ENCODE measurements at regions not wholly inside any gene's neighbourhood (a gene's known extent, or its start where the extent isn't known, plus 50 kb on each side); places are given as distances from the start of the nearest gene placed in this dataset.

GRCh38 chr5:10875201-10875768 is 114.3 kb upstream of the DAP start:
- DNase-seq, result no peak

DNA sequence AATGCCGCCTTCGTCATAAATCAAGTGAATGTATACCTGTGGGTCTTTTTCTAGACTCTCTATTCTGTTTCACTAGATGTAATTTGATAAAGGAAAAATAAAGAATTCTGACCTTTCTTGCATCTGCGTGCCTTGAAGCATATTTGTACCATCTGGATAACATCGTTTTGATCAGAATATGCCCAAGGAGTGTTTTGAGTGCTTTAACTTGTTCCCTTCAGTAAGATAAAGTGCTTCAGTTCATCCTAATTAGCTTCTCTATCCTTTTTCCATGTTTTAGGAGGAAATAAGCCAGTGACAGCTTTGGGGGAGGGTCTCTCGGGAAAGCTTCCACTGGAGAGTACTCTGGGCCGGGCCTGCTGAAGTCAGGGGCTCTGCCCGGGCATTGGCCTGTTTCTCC is 113.5 kb upstream of the DAP start:
- no peak for DNase-seq

GRCh38 chr5:10870791-10871190 is 109.8 kb upstream of the DAP start:
- no peak for DNase-seq

GRCh38 chr5:10868956-10869355 is 107.9 kb upstream of the DAP start:
- DNase-seq, result no peak

GRCh38 chr5:10867389-10868303 is 106.6 kb upstream of the DAP start:
- DNase-seq, result no peak

DNA sequence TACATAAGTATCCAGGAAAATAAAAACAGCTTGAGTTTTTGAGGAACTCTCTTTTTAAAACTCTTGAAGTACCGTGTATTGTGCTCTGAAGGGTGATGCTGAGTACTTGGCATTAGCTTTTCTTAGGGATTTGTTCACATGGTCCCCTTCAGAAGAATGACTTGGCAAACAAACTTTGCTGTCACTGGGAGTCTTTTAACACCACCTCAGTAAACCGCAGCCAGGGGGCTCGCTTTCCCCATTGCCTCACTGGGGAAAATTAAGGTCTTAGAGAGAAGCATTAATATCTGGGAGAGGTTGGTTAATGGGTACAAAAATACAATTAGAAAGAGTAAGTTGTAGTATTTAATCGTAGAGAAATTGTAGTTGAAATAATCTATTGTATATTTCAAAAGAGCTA is 105.9 kb upstream of the DAP start:
- DNase-seq, result no peak

DNA sequence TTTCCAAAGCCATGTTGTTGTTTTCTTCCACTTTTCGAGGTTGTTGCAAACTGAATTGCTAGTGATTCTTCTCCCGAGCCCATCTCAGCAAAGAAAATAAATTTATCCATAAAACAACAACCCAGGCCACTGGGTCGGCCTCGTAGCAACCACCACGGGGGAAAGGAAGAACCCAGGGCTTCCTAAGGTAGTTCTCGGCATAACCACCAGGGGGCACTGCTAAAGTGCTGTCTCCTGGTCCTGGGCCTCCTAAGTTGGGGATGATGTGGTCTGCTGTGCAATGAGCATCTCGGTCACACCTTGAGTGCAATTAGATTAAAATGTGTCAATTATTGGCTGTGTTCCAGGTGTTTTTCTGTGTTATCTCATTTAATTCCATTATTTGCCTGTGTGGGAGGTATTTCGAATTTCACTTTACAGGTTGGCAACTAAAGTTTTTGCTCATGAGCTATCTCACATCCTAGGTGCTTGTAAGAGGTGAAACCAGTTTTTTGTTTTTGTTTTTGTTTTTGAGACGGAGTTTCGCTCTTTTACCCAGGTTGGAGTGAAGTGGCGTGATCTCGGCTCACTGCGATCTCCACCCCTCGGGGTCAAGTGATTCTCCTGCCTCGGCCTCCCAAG is 102.8 kb upstream of the DAP start:
- no peak for DNase-seq

- no peak for DNase-seq
Measured at GRCh38 chr5:10862085-10862484, 101.1 kb upstream of the DAP start.

DNA sequence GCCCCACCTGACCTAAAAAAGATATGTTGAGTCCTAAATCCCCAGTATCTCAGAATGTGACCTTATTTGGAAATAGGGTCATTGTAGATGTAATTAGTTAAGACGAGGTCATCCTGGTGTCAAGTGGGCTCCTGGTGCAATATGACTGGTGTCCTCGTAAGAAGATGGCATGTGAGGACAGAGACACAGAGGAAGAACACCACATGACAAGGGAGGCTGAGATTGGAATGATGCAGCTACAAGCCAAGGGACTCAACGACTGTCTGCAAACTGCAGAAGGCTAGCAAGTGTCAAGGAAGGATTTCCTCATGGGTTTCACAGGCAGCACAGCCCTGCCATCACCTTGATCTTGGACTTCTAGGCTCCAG is 100.4 kb upstream of the DAP start:
- no peak for DNase-seq

- DNase-seq, result peak; percentile 70
Measured at GRCh38 chr5:10860645-10861422, 99.8 kb upstream of the DAP start.

- DNase-seq, result no peak
Measured at GRCh38 chr5:10860196-10860543, 99.1 kb upstream of the DAP start.

GRCh38 chr5:10859393-10860195 is 98.6 kb upstream of the DAP start:
- DNase-seq, result no peak

- no peak for DNase-seq
Measured at GRCh38 chr5:10858945-10859344, 97.9 kb upstream of the DAP start.

GRCh38 chr5:10858307-10858706 is 97.3 kb upstream of the DAP start:
- DNase-seq, result no peak

GRCh38 chr5:10857338-10857733 is 96.3 kb upstream of the DAP start:
- DNase-seq, result no peak

DNA sequence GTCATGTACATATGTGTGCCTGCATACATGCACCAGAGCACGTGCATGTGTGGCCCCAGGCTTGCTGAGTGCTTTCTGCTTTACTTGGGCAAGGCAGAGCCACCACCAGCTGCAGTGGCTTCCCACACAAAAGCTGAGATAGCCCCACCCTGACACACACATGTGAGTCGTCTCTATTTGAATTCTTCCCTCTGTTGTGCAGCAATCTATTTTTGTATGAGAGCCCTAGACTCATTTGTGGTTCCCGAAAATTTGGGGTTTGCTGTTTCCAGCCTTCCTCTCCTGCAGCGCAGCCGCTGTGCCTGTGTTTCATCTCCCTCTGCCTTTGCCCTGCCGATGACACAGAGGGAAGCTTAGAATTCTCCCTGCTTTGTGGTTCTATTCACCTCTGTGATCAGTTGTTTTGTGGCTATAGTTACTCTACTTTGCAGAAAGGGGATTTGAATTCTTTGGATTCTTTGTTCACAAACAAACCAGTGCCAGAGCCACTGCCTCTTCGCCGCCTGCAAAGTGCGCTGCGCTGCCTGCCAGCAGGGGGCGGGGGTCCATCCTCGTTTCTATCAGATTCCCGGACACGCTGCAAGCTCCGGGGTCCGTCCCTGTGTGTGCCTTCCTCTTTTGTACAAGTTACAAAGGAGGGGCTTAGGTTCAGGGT is 95.8 kb upstream of the DAP start:
- peak; percentile 89 for DNase-seq

- no peak for DNase-seq
Measured at GRCh38 chr5:10856071-10856470, 95.0 kb upstream of the DAP start.

- DNase-seq, result no peak
Measured at GRCh38 chr5:10854506-10855277, 93.7 kb upstream of the DAP start.

DNA sequence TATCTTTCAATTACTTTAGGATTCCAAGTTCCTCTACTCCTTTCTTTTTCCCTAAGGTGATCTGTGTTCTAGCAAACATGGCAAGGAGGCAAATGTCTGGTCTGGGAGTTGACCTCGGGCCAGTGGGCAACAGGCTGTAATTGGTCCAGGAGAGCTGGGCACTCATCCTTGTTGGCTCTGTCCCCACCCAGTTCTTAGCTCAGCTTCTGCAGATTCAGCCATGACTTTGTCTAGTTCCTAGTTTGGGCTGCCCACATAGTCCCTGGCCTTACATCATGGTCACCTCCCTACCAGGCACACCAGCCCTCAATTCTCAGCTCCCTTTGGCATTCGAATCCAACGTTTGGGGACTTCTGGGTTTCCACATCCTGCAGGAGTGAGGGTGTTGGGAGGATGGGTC is 92.1 kb upstream of the DAP start:
- no peak for DNase-seq

- DNase-seq, result no peak
Measured at GRCh38 chr5:10849278-10849677, 88.2 kb upstream of the DAP start.

DNA sequence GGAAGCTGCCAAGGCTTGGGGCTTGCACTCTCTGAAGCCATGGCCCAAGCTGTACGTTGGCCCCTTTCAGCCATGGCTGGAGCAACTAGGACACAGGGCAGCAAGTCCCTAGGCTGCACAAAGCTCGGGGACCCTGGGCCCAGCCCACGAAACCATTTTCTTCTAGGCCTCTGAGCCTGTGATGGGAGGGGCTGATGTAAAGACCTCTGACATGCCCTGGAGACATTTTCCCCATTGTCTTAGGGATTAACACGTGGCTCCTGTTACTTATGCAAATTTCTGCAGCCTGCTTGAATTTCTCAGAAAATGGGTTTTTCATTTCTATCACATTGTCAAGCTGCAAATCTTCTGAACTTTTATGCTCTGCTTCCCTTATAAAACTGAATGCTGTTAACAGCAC is 83.0 kb upstream of the DAP start:
- no peak for DNase-seq
